ENCODE measurements at regions not wholly inside any gene's neighbourhood (a gene's known extent, or its start where the extent isn't known, plus 50 kb on each side); places are given as distances from the start of the nearest gene placed in this dataset.

- DNase-seq (ENCODE audit: low read depth in 3 of 3), result no peak
Measured at GRCh38 chr5:158023266-158023665, 164.3 kb upstream of the CLINT1 start.

GRCh38 chr5:158022837-158023236, 163.9 kb upstream of the CLINT1 start:
- no peak for DNase-seq (ENCODE audit: low read depth in 3 of 3)

DNA sequence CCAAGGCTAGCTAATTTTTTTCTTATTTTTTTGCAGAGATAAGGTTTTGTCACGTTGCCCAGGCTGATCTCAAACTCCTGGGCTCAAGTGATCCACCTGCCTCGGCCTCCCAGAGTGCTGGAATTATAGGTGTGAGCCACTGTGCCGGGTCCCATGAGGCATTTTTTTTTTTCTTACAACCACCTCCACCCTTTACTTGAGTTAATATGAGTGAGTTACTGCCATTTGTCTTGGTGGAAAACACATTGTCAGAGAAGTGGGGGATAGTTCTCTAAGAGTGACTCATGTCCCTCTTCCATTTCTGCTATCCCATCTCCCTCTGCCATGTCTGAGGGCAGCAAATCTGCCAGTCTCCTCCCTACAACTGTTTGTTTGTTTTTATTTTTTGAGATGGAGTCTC, 163.4 kb upstream of the CLINT1 start:
- no peak for DNase-seq (ENCODE audit: low read depth in 3 of 3)

GRCh38 chr5:158020555-158021418, 161.8 kb upstream of the CLINT1 start:
- DNase-seq (ENCODE audit: low read depth in 3 of 3), result no peak

GRCh38 chr5:158017469-158017868, 158.5 kb upstream of the CLINT1 start:
- no peak for DNase-seq (ENCODE audit: low read depth in 3 of 3)

- DNase-seq (ENCODE audit: low read depth in 3 of 3), result no peak
Measured at GRCh38 chr5:158014372-158014771, 155.4 kb upstream of the CLINT1 start.

DNA sequence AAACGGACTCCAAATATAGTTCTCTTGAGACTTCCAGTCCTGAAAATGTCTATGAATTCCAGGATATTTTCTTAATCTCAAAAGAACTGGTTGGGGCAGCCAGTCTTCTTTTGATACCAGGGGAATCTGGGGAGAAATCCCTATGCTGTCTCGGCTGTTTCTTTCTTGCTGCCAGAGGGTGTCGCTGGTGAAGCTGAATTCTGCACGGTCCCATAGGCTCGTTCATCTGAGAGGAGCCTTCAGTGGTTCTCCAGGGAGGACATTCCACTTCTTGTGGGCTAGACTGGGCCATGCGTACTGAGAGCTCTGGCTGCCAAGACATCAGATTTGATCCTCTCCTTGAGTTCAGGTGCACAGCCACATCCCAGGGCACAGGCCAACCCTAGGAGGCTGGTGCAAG, 155.0 kb upstream of the CLINT1 start:
- no peak for DNase-seq (ENCODE audit: low read depth in 3 of 3)

- no peak for DNase-seq (ENCODE audit: low read depth in 3 of 3)
Measured at GRCh38 chr5:158013303-158013702, 154.4 kb upstream of the CLINT1 start.

DNA sequence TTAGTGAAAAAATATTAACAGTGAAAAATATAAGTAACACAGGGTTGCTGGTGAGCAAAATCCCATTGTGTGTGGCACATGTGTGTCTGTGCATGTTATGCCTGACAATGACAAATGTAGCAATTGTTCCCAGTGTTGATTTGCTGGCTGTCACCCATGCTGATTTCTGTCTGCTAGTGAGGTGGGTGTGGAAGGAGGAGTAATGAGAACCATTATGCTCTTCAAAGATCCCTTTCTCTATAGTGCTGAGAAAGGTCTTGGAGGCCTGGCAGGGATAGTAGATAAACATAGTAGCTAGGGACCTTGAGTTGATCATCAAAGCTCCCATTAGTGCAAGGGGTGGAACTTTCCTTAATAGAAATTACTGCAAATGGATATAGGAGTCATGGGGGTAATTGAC, 152.5 kb upstream of the CLINT1 start:
- DNase-seq (ENCODE audit: low read depth in 3 of 3), result no peak

- DNase-seq (ENCODE audit: low read depth in 3 of 3), result no peak
Measured at GRCh38 chr5:158010831-158011230, 151.9 kb upstream of the CLINT1 start.

- no peak for DNase-seq (ENCODE audit: low read depth in 3 of 3)
Measured at GRCh38 chr5:158007336-158007735, 148.4 kb upstream of the CLINT1 start.

DNA sequence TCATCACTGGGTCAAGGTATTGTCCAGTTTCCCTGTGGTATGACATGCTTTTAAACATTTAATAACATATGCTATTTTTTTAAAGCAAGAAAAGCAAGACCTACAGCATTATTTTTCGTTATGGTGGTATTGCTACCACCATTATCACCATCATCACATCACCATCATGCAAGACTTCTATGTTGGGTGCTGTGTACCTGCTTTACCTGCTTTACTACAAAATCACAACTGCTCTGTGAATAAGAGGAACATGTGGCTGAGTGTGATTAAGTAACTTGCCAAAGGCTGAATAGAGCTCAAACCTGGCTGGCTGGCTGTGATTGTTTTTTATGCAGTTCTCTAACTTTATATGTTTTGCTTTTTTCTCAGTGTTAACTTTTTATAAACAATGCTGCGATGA, 140.8 kb upstream of the CLINT1 start:
- DNase-seq (ENCODE audit: low read depth in 3 of 3), result no peak

GRCh38 chr5:157997991-157998504, 139.1 kb upstream of the CLINT1 start:
- no peak for DNase-seq (ENCODE audit: low read depth in 3 of 3)

GRCh38 chr5:157994906-157995519, 136.1 kb upstream of the CLINT1 start:
- DNase-seq (ENCODE audit: low read depth in 3 of 3), result peak; percentile 16 to 29 (median 23)

DNA sequence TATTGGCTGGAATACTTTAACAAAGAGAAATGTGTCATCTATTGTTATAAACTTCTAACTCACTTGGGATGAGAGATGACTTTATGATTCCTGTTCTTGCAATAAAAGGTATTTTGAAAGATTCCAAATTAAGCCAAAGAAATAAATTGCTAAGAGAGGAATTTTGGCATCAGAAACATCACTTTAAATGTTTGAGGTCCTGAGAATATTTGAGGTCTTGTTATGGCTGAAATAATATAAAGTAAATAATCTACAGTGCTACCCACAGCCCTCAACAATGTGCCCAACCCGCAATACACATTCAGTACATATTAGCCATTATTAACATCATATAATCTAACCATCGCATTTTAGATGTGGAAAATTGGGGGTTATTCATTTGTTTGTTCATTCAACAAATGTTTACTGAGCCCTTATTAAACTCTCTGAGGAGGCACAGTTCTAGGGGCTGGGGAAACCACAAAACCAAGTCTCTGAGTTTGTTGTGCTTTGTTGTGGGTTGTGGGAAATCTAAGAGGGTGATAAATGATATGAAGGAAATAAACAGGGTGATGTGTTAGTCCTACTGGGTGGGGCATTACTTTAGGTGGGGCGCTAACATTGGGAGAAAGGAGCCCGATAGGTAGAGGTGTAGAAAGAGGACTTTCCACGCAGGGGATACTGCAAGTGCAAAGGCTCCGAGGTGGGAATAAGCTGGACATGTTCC, 135.2 kb upstream of the CLINT1 start:
- no peak for DNase-seq (ENCODE audit: low read depth in 3 of 3)

- no peak for DNase-seq (ENCODE audit: low read depth in 3 of 3)
Measured at GRCh38 chr5:157993201-157993600, 134.3 kb upstream of the CLINT1 start.

DNA sequence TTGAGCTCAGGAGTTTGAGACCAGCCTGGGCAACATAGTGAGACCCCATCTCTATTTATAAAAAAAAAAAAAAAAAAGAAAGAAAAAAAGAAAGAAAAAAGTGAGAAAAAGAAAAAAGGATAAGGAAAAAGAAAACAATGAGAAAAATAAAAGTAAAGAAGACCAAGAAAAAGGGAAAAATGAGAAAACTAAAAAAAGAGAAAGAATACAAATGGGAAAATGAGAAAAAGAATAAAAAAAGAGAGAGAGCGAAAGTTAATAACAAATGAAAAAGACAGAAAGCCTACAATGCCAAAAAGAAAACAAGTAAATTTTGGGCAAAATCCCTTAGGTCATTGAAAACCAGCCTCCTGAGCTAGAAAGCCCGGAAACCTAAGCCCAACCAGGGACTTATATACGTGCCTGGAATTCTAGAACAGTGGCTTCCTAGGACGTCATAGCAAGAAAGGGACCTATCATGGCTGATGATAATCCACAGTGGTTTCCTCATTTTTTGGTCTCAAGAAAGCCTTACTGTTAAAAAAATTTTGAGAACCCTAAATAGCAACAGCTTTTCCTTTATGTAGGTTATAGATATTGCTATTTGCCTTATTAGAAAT, 131.7 kb upstream of the CLINT1 start:
- no peak for DNase-seq (ENCODE audit: low read depth in 3 of 3)

GRCh38 chr5:157989296-157989695, 130.4 kb upstream of the CLINT1 start:
- no peak for DNase-seq (ENCODE audit: low read depth in 3 of 3)

GRCh38 chr5:157987259-157987658, 128.3 kb upstream of the CLINT1 start:
- DNase-seq (ENCODE audit: low read depth in 3 of 3), result no peak

GRCh38 chr5:157986431-157986990, 127.6 kb upstream of the CLINT1 start:
- no peak for DNase-seq (ENCODE audit: low read depth in 3 of 3)

GRCh38 chr5:157984611-157985010, 125.7 kb upstream of the CLINT1 start:
- no peak for DNase-seq (ENCODE audit: low read depth in 3 of 3)
